Stomach (tissue), 4 donors: ENCODE measurements at regions not wholly inside any gene's neighbourhood (a gene's known extent, or its start where the extent isn't known, plus 50 kb on each side); places are given as distances from the start of the nearest gene placed in this dataset.

Source experiments
- CTCF ChIP-seq, 7 experiments: fragments of 450-650 bp in 4 of 7; fragments of 200-600 bp in 3 of 7; sonication (generic) in 3 of 7; IDR thresholded peaks; one replicate each; pipeline ENCODE4 v1.5.1; 2016 to 2019; ENCODE audit warnings: antibody characterized with exemption in 7 of 7, control low read depth in 2 of 7, mild to moderate bottlenecking in 1 of 7
- POLR2A ChIP-seq, 4 donors: fragments of 450-650 bp; IDR thresholded peaks; one replicate each; pipeline ENCODE4 v1.6.1; 2016; ENCODE audit warnings: antibody characterized with exemption in 4 of 4, control low read depth in 2 of 4, mild to moderate bottlenecking in 1 of 4, moderate library complexity in 1 of 4
- POLR2AphosphoS5 ChIP-seq, 3 donors: sonication (generic); formaldehyde crosslinking; IDR thresholded peaks; one replicate each; pipeline ENCODE4 v1.6.1; 2016; ENCODE audit warnings: antibody characterized with exemption in 3 of 3

DNA sequence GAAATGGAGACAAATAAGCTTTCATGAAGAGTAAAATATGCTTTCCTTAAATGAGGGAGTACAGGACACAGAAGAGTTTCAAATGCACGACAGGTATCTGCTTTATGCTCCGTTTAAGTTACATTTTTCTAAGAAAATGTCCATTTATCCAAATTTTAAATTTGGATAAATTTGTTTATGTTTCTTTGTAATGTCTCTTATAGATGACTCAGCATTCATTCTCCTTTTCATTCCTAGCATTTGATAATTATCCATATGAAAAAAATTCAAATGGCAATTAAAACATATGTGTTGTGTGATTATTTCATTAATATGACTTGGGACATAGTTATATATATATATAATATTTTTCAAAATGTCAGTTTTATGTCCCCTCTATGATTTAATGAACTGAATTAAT lies 1449.3 kb downstream of the SLITRK1 start:
- TF ChIP-seq POLR2AphosphoS5 (IDR thresholded peaks at IDR 0.05) (no peak), CTCF (IDR thresholded peaks at IDR 0.05) (no peak), POLR2A (IDR thresholded peaks at IDR 0.05) (no peak)
